LNCAP (cell line): ENCODE measurements at regions not wholly inside any gene's neighbourhood (a gene's known extent, or its start where the extent isn't known, plus 50 kb on each side); places are given as distances from the start of the nearest gene placed in this dataset.

ENCODE experiments used
- TF ChIP-seq, protein P1 (sequence below): fragments of 450-650 bp; IDR thresholded peaks from 2 replicates; pipeline ENCODE4 v1.5.1; 2017; ENCODE audit warnings: mild to moderate bottlenecking

DNA sequence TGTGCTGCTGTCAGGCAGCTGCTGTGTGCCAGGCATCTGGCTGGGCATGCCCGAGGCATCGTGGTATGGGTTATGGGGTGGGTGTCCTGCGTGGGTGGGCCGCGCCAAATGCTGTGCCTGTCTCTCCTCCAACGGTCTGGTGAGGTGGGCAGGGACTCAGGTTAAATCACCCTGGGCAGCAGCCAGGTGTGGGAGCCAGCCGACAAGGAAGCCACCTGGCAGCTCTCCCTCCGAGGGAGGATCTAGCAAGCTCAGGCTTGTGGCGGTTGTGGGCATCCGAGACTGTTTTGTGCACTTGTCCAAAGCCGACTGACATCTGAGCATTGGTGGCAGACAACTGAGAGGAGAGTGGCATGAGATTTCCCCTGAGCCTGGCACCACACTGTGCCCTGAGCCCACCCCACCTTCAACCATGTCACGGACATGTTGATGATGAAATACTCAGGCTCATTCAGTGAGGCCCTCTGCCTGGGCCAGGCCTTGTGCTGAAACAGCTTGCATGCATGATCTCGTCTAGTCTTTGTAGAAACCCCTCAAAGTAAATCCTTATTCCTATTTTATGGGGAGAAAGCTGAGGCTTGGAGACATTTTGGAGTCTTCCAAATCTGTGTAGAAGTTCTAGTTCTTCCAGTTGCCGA is 181.8 kb upstream of the MYL2 start:
- TF ChIP-seq, protein P1, sequence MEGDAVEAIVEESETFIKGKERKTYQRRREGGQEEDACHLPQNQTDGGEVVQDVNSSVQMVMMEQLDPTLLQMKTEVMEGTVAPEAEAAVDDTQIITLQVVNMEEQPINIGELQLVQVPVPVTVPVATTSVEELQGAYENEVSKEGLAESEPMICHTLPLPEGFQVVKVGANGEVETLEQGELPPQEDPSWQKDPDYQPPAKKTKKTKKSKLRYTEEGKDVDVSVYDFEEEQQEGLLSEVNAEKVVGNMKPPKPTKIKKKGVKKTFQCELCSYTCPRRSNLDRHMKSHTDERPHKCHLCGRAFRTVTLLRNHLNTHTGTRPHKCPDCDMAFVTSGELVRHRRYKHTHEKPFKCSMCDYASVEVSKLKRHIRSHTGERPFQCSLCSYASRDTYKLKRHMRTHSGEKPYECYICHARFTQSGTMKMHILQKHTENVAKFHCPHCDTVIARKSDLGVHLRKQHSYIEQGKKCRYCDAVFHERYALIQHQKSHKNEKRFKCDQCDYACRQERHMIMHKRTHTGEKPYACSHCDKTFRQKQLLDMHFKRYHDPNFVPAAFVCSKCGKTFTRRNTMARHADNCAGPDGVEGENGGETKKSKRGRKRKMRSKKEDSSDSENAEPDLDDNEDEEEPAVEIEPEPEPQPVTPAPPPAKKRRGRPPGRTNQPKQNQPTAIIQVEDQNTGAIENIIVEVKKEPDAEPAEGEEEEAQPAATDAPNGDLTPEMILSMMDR, result no peak

DNA sequence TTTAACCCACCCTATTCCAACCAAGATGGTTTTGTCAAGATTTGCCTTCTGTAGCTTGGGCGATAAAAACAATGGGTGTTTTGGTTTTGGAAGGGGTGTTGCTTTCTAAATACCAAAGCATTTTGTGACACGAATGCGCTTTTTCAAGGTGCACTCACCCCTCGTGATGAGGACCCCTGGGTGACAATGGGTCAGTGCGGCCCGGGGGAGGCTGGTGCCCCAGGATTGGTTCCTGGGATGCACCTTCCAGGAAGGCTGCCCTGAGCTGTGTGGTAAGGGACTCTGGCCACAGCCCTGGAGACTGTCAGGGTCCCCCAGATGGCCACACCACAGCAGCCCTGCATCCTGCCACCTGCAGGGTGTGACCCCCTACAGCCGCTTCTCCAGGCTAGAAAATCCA is 180.6 kb upstream of the MYL2 start:
- TF ChIP-seq, protein P1, result no peak

DNA sequence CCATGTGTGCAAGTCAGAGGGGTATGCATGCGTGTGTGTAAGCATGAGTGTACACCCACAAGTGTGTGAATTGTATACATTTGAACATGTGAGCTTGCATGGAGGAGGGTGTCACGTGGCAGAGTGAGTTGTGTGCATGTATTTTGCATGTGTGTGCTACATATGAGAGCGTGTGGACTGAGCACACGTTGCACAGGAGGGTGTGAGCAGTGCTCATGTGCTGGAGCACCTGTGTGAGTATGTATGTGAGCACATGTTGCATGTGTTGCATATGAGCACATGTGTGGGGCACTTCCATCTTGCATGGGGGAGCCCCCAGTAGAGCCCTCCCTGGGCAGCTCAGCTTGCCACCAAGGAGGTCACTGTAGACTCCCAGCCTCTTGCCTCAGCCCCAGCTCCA is 180.2 kb upstream of the MYL2 start:
- TF ChIP-seq, protein P1, result no peak

DNA sequence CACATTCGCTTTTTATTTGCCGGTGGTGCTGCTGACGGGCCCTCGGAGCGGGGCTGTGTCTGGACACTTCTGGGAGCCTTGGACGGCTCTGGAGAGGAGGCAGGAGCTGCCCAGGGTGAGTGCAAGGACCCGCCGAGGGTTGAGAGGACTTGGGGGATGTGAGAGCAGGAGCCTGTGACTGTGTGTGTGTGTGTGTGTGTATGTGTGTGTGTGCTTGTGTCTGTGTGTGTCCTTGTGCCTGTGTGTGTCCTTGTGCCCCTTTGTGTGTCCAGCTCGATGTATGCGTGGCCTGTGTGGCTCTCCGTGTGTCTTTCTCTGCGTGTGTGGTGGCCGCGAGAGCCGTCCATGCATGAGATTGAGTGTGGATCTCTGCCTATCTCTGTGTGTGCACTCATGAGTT is 179.6 kb upstream of the MYL2 start:
- TF ChIP-seq, protein P1, result no peak

DNA sequence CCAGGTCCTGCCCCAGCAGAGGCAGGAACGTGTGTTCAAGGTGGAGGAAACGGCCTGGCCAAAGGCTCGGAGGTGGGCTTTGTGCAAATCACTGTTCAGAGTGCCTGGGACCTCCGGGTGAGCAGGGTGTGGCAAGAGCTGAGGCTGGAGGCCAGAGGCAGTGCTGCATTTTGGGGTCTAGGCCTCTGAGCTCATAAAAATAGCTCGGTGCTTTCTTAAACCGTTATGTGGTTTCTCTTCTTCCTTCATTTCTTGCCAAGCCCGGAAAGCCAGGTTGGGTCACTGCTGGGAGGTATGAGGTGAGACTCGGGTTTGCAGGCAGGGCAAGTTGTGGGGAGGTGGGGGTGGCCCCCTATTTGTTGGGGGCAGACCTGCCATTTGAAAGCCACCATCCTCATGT is 178.8 kb upstream of the MYL2 start:
- TF ChIP-seq, protein P1, result no peak

DNA sequence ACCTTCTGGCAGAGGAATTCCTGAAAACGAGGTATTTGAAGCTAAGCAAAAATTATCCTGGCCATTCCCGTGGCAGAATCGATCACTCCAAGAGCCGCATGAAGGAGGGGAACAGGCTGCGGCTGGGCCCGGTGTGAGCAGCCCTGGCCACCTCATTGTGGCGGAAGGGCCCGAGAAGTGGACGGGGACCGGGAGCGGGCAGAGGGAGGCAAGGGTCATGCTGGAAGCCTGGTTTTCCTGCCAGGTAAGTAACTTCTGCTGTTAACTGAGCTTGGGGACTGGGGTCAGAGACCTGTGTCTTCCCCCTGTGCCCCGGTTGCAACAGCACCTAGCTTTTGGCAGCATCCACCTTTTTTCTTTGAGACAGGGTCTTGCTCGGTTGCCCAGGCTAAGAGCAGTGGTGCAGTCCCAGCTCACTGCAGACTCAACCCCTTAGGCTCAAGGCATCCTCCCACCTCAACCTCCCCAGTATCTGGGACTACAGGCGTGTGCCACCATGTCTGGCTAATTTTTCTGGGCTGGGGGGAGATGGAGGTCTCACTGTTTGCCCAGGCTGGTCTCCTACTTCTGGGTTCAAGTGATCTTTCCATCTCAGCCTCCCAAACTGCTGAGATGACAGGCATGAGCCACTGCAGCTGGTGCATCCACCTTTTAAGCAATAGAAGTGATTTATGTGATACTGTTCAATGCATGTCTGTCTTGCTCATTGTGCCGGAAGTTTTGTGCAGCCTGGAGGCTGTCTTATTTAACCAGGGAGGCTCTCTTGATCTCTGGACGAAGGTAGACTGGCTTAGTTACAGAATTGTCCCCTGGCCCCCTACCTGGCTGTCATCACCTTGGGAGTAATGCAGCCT is 174.0 kb upstream of the MYL2 start:
- TF ChIP-seq, protein P1, result no peak

DNA sequence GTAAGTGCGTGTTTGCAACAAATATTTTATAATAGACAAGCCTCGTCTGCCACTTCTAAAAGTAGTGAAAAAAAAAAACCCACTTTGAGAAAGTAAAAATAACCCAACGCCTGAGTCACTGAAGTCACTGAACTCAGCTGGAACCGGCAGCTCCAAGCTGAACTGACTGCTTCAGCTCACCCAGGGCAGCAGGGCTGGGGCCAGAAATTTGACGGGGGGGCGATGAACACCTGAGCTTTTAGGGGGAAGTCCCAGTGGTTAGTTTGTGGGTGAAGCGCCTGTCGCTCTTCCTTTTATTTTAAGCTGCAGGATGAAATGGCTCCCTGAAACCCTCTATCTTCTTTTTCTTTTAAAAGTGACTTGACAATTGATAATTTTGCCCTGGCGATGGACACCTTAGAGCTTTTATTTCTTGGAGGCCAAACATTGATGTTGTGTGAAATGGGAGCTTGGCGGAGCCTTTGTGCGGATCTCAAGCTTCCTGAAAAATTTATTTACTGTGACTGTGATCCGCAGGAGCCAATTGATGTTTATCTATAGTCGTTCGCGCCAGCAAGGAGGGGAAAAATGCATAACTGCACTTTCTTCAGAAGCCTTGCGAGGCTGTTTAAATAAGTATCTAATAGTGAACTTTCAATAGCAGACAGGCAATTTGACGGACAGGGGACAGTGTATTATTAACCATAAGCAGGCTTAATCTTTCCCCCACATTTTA is 173.2 kb upstream of the MYL2 start:
- TF ChIP-seq, protein P1, result no peak
